ENCODE measurements at regions not wholly inside any gene's neighbourhood (a gene's known extent, or its start where the extent isn't known, plus 50 kb on each side); places are given as distances from the start of the nearest gene placed in this dataset.

GRCh38 chr11:19442554-19442910, 201.8 kb upstream of the E2F8 start:
- TF ChIP-seq TAF1 (IDR thresholded peaks at IDR 0.05; ENCODE audit: borderline replicate concordance, insufficient read depth, low read length), result no peak
- TF ChIP-seq POLR2AphosphoS5 (IDR thresholded peaks at IDR 0.05; ENCODE audit: low read depth, low read length), result no peak

Measured in PFSK-1 (cell line).